ENCODE measurements at regions not wholly inside any gene's neighbourhood (a gene's known extent, or its start where the extent isn't known, plus 50 kb on each side); places are given as distances from the start of the nearest gene placed in this dataset.
"Not testable (repeated sequence)": the region's sequence is repeated elsewhere in the genome, so short reads cannot be mapped to it uniquely, and the experiment has no call there.

DNA sequence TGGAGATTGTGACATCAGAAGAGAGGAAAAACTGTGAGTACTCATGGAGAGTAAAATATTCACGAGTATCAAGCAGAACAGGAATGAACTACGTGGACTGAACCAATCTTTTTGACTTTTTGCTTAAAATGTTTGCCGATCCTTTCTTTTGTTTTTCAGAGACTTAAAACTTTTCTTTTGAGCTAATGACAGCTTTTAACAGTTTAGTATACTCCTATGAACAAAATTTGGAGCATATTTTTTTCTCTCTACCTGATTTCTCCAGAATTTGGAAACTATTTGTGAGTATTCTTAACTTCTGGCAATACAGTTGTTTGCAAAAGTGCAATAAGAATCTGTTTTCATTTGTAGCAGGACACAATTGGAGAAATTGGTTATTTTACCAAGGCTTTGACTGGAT, 786.3 kb downstream of the SORCS1 start:
- DNase-seq, result no peak

DNA sequence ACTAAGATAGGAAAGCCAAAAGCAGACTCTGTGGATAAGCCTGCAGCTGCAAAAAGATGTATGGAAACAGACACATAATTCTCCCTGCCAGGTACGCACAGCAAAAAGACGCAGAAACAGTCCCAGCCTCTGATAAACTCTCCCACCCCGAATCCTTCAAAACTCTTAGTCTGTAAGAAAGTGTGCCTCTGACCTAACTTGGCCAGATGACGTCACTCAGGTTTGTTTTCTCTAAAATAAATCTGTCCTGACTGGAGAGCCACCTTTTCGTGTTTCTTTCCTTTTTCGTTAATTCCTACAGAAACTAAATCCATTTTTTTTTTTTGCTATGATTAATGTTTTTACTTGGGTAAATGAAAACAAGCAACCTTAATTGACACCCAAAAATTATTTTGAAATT, 793.8 kb downstream of the SORCS1 start:
- DNase-seq, result no peak

DNA sequence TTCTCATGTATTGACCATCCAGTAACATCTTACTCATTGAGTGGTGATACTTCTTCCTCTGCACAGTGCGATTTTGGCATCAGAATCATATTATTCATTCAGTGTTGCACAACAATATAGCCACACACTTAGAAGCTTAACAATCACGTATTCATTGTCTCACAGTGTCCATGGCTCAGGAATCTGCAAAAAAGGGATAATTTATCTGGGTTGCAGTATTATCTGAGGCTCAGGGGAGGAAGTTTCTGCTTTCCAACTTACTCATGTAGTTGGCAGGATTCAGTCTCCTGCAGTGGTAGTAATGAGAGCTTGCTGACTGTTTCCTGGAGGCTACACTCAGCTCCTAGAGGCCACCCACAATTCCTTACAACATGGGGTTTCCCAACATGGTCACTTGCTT, 803.6 kb downstream of the SORCS1 start:
- DNase-seq, result no peak

DNA sequence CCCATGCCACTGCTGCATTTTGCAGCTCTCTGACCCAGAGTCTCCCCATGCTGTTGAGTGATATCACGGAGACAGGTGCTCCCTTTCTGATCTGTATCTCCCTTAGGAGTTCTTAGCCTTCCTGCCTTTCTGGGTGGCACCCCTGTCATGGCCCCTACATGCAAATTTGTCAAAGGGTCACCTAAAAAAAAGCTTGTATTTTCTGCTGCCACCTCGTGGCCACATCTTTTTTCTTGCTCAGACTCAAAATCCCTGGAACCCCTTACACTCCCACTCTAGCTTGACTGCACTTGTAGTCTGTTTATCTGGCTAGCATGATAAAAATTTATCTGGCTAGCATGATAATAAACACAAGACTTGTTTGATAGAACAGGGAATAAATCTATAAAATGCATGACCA, 809.1 kb downstream of the SORCS1 start:
- no peak for DNase-seq

DNA sequence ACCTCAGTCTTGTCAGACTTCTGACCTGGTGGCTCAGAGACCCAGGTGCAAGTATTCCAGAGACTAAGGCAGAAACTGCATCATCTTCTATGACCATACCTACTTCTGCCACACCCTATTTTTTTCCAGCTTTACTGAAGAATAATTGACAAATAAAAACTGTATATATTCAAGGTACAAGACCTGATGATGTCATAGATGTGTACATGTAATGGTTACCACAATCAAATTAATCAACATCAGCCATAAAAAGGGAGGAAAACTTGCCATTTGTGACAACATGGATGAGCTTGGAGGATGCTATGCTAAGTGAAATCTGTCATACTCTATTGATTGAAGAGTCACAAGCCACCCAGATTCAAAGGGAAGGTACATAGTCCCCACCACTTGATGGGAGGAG, 815.6 kb downstream of the SORCS1 start:
- no peak for DNase-seq

DNA sequence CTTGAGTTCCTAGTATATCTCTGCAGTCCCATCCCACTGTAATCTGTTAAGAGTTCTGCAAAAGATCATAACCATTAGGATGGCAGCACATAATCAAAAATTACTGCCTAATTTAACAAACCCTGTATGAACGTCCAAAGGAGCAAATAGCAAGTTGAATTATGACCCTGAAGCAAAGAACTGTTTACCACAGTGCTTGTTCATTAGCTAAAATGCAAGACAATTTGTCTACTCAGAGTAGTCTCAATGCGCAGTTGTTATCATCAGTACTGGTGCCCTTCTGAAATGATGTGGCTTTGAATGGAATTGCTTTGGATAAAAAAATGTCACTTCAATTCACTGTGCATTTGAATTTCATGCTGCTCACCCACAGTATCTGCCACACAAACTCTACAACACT, 817.0 kb downstream of the SORCS1 start:
- no peak for DNase-seq

DNA sequence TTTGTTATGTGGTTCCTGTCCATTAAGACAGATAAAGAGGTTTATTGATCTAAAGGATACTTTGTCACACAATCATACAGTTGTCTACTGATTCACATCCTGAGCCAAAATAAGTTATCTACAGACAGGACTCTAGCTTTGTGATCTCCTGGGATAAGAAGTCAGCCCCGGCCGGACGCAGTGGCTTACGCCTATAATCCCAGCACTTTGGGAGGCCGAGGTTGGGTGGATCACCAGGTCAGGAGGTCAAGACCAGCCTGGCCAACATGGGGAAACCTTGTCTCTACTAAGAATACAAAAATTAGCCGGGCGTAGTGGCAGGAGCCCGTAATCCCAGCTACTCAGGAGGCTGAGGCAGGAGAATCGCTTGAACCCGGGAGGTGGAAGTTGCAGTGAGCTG, 821.0 kb downstream of the SORCS1 start:
- not testable (repeated sequence) for DNase-seq

DNA sequence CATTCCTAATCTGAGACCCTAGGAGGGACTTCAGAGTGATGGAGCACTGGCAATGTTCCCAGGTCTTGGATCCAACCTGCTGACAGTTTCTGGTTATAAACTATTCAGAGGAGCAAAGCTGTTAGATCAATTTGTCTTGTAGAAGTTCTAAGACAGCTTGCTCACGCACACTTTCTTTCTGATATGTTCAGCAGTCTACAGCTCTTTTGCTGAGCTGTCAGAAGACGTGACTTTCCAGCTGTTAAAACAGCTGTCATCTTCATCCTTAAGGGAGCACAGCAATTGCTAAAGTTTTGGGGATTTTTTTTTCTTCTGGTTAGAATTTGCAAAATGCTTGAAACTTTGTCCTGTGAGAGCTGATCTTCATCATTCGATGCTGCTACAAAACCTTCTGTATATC, 823.1 kb downstream of the SORCS1 start:
- DNase-seq, result no peak

DNA sequence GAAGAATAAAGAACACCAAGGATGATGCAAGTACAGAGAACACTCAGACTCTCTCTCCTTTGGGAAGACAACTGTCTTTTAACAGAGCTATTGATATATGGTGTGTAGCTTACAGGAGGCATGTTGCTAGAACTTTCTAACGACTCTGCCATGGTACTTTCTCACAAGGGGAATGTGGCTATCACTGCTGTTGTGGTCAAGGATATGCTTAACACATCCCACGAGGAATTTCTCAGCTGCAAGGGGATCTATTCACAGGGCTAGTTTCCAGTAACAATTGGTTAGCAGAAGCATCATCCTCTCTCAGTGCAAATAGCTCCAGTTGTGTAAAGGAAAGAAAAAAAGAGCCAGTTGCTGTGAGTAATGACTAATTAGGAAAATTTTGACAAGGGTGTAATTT, 826.0 kb downstream of the SORCS1 start:
- no peak for DNase-seq

DNA sequence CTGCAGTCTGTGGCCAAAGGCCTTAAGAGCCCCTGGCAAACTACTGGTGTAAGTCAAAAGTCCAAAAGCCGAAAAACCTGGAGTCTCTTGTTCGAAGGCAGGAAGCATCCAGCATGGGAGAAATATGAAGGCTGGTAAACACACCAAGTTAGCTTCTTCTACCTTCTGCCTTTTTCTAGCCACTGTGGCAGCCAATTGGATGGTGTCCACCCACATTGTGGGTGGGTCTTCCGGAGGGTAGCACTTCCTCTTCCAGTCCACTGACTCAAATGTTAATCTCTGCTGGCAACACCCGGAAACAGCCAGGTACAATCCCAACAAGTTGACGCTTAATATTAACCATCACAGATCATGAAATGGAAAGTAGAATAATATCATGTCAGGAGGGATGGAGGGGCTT, 827.6 kb downstream of the SORCS1 start:
- DNase-seq, result no peak

DNA sequence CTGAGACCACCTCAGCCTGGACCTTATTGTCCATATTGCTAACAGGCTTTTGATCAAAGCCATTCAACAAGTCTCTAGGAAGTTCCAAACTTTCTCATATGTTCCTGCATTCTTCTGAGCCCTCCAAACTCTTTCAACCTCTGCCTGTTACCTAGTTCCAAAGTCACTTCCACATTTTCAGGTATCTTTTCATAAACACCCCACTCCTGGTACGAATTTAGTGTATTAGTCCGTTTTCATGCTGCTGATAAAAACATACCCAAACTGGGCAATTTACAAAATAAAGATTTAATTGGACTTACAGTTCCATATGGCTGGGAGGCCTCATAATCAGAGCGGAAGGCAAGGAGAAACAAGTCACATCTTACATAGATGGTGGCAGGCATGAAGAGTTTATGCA, 836.8 kb downstream of the SORCS1 start:
- DNase-seq, result no peak

DNA sequence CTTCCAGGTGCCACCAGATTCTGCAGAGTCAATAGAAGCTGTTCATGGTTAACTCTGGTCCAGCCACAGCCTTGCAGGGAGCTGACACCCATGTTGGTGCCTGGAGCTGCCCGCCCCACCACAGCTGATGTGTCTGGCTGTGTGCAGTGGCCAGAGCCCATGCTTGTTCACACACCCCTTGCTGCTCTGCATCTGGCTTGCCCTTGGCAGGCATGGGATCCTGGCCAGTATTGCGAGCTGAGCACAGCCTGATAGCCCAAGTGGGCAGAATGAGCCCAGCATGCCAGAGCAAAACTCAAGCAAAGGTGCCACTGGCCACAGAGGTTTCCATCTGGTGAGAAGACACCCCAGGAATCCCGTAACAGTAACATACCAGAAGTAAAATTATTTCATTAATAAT, 843.6 kb downstream of the SORCS1 start:
- no peak for DNase-seq

DNA sequence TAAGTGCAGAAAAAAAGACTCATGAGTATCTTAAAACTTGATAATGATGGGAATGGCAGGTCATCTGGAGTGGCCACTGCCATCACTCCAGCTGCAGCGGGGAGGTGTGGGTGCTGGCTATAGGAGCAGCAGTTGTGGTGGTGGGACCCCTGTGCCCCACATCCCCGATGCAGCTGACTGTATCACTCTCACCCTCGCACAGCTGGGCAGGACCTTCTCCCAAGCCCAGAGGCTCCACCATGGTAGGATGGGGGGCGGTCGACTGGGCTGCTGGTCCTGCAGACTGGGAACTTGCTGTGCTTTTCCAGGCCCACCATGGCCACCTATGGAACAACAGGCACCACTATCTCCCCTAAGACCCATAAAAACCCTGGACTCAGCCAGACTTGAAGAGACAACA, 844.4 kb downstream of the SORCS1 start:
- DNase-seq, result no peak

DNA sequence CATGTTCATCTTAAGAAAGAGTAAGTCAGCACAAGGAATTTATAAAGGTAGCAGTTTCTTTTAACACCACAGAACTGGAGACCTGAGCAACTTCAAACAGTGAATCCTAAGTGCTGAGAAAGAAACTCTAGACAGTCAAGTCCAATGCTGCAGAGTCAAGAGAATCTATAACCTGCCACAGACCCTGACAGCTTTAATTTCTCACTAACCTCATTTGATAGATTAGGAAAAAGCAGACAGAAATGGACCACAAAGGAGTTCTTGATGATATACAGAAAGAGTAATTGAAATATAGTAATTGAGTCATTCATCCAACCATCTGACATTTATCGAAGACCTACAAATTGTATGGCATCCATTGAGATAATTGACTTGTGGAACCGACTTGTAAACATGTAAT, 847.0 kb downstream of the SORCS1 start:
- no peak for DNase-seq

DNA sequence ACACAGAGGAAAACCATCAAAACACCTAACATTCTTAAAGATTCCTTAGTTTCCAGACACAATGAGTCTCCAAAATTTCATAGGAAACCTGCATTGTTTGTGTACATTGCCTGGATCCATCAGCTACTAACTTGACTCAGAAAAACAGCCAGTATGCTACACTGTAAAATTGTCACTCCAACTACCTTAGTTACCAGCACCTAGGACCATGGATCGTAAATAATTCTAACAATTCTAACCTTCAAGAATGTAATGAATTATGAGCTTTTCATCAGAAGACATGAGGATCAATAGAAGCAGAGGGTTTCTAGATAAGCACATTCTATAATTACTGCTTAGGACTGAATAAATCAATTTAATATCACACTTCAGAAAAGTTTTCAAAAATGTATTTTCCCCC, 851.5 kb downstream of the SORCS1 start:
- no peak for DNase-seq

DNA sequence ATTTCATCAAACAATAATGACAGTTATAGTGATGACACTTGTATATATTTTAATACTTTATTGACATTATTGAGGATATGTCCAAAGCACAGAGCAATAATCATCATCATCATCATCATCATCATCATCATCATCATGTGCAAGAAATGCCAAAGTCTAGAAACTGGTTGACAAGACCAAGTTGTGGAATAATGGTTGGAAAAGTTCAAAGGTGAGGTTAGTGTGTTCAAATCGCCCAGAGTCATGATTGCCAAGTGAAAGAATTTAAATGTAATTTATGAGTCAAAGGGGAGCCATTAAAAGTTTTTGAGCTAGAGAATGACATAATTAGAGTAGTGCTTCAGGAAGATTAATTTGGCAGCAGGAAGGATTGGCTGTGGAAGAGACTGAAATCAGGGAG, 852.4 kb downstream of the SORCS1 start:
- DNase-seq, result no peak

DNA sequence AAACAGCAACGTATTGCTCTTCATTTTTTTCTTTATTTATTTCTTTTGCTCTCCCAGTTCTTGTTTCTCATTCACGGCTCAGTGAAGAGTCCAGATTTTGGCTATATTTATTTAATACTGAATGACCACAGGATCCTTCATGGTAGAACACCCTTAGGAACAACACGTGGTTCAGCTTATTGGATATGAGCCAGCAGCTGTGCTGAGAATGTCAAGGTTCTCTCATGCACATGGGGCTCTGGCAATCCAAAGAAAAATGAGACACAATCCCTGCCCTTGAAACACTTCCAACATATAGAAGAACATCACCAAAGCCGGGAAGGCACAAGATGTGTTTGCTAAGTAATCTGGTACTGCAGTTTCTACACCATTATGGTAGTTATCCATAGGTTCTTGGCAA, 852.9 kb downstream of the SORCS1 start:
- no peak for DNase-seq

DNA sequence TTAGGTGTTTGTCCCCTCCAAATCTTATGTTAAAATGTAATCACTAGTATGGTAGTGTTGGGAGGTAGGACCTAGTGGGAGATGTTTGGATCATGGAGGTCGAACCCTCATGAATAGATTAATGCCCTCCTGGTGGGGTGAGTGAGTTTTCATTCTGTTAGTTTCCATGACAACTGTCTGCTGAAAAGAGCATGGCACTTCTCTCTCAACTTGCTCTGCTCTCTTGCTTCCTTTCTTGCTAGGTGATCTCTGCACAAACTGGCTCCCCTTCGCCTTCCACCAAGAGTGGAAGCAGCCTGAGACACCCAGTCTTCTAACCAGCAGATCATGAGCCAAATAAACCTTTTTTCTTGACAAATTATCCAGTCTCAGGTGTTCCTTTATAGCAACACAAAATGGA, 853.9 kb downstream of the SORCS1 start:
- no peak for DNase-seq

DNA sequence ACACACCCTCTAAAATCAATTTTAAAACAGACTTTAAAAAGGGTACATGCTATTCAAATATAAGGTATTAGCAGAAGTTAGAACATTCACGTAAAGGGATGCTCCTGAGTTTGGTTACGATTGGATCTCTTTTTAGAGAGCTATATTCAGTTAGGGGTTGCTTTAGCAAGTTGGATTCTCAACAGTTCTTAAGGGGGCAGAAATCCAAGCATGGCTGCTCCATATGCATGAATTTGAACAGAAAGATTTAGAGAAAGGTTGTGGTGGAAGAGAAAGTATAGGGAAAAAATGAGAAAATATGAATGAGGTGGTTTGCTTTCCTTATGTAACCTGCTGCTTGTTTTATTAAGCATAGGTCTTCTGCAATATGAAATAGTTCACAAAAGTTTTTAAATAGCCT, 855.1 kb downstream of the SORCS1 start:
- no peak for DNase-seq

DNA sequence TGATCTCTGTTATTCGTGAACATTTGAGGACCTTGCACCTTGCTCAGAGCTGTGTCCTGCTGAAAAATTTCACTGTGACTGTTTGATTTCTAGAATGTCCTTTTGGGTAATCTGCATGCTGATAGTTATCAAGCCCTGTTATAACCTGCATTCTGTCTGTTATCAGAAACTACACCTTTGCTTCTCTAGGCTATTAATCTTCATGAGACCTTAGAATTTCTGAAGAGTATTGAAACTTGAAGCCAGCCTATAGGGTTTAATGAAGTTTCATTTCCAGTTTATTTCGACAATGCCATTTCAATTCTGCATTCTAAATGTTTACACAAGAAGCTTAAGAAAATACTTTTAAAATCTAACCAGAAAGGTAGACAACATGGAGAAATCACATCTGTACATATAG, 856.2 kb downstream of the SORCS1 start:
- no peak for DNase-seq

DNA sequence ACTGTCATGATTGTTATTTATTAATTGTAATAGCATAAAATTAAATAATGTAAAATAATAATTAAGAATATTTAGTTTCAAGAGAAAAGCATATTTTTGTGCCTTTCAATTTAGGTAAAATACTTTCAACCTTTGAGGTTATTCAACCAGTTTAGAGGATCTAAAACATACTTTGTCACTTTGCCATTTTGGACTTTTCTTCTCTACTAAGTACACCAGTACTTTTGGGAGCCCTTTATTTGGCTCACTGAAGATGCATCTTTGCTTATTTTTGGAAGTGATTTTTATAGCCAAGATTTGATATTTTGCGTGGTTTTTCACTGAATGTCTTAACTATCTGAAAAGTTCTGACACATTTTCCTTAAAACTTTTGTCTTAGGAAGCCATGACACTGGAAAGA, 860.5 kb downstream of the SORCS1 start:
- no peak for DNase-seq

DNA sequence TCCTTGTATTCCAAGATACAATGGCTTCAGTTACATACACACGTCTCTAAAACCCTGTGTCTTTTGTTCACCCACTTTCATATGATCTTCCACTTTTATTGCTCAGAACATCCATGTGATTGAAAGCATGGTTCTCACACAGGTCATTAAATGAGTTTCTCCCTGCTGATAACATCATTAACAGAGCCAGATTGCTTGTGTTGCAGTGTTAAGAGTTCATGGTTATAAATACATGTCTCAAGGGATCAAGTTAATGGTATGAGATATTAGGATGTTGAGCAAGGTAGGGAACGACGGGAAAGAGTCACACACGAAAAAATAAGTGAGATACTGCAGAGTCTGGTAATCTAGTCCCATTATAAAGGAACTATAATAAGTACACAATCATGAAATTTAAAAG, 861.5 kb downstream of the SORCS1 start:
- DNase-seq, result no peak

DNA sequence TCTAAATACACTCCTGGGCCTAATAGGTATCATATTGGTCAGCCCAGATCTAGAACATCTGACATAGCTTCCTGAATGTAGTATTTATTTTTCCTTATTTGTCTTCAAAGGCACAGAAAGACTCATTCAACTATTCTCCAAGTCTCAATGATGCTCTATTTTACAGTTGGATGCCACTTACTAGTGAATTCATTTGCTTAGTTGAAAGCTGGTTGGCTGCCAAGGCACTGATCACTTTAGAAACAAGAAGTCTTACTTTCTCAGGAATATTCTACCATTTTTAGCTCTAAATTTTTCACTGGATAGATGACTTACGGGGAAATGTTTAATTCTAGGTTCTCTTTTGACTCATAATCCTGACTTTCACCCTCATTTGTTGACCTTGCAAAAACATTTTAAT, 863.4 kb downstream of the SORCS1 start:
- no peak for DNase-seq

DNA sequence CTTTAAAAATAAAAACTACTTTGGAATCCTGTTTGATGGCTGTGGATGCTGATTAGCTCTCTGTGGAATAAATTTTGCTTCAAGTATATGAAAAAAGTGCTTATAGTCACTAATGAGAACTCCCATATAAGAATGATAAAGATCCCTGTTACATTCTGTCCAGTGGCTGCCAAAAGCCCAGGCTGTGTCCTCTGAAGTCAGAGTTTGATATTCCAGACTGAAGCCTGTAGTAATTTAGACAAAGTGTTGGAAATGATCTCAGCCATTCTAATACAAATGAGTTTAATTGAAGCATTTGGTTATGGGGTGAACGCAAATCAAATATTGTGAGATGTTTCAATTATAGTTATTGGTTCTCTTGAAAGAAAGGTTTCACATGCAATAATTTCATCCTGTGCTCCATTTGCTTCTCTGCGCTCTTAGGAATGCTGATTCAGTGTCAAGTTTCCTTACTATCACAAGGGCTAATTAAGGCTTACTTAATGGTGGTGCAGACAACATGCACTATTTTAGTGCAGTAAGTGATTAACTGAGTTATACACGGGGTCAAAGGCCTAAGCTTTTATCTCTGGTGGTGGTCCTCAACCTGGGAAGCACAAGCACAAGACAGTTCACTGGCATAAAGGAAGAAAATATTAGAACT, 867.6 kb downstream of the SORCS1 start:
- no peak for DNase-seq

DNA sequence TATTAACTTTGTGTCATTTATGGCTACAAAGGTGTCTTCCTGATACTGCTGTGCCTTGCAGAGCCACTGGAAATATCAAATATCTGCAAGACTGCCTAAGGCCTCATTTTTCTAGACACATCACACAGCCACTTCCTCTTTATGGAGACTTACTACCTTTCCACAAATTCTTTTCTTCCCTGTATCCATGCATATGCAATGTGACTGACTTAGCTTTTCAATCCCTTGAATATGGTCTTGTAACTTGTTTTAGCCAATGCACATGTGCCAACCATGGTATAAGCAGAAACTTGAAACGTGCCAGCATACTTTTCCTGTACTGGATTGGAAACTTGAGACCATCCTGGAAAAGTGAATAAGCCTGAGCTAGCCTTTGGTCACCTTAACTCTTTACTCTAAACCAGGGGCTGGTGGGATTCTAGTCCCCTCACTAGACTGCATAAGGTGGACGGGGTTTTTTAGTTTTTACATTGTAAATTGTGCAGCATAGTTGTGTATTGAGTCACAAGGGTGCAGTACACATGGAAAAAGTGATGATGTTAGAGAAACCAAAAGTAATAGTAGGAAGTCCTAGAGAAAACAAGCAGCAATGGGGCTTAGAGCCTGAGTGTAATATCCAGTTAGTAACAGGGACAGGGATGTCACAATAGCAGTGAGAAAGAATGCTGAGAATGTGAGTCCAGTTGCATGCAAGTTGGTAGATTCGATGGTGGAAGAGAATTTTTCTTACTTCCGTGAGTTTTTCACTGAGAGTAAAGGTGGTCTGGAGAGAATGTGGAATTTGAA, 879.5 kb downstream of the SORCS1 start:
- no peak for DNase-seq

Measured in NCI-H1105 treated with DMSO at 0.1 percent for 48 hours (cell line).